OCI-LY7 (cell line): ENCODE measurements at regions not wholly inside any gene's neighbourhood (a gene's known extent, or its start where the extent isn't known, plus 50 kb on each side); places are given as distances from the start of the nearest gene placed in this dataset.

Experiments
- CTCF ChIP-seq: fragments of 200-600 bp; sonication (generic); conservative IDR thresholded peaks from 2 replicates; pipeline ENCODE4 v1.5.1; 2014; ENCODE audit warnings: mild to moderate bottlenecking, antibody characterized with exemption, low read length, moderate library complexity, mixed read lengths
- EZH2phosphoT487 ChIP-seq: fragments of 200-600 bp; sonication (generic); IDR thresholded peaks from 2 replicates; pipeline ENCODE4 v1.6.1; 2018; ENCODE audit warnings: low read depth, borderline replicate concordance, mild to moderate bottlenecking, mixed run types, antibody characterized with exemption, low read length, moderate library complexity, mixed read lengths

DNA sequence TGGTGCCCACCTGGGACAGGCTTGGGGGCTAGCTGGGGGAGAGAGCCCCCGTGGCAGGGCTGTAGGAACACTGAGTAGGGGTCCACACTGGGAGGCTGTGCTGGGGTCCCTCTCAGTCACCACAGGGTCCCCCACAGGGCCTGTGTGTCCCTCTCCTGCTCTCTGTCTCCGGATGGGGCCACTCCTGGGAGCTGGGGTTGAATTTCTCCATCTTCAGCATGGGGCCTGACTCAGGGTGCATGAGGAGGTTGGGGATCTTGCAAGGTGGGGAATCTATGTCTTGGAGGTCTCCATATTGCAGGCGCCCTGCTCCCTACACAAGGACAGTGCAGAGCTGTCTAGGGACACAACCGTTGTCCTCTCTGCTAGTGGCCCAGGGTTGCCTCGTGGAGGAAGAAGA is 78.7 kb upstream of the HDAC4 start:
- TF ChIP-seq CTCF: no peak
- no peak for TF ChIP-seq EZH2phosphoT487
